ENCODE measurements at regions not wholly inside any gene's neighbourhood (a gene's known extent, or its start where the extent isn't known, plus 50 kb on each side); places are given as distances from the start of the nearest gene placed in this dataset.
A peak's percentile ranks its signal among the peaks of the same experiment; 100 is the strongest.
"Not testable (repeated sequence)": the region's sequence is repeated elsewhere in the genome, so short reads cannot be mapped to it uniquely, and the experiment has no call there.

GRCh38 chr16:63415014-63415413 is 1378.8 kb upstream of the CDH8 start:
- ChIA-PET CTCF (interaction anchor here (0.6 kb wide), 1 partner anchor 8 kb away, joined by 5 read pairs; no protein-coding TSS in a partner anchor), POLR2A (no interaction called here)
- ATAC-seq (no peak), DNase-seq (no peak)
- Mint-ChIP-seq H3K27ac (no peak overlapping the region), H3K36me3 (ENCODE audit: low read depth) (no peaks in the 10 kb centered on the region), H3K4me1 (no peaks in the 10 kb centered on the region), H3K27me3 (no peaks in the 10 kb centered on the region), H3K9me3 (ENCODE audit: low read depth) (peaks cover 15% of the 10 kb centered on the region), H3K4me3 (no peak overlapping the region)
- intact Hi-C loops (cut with DNase I, micrococcal nuclease), result no loop called here

- ATAC-seq, result no peak
- H3K27me3 Mint-ChIP-seq, result no peaks in the 10 kb centered on the region
- peaks cover 11% of the 10 kb centered on the region for H3K9me3 Mint-ChIP-seq (ENCODE audit: low read depth)
- no peak for DNase-seq
- POLR2A ChIA-PET, result no interaction called here
- CTCF ChIA-PET, result no interaction called here
- H3K4me3 Mint-ChIP-seq, result no peak overlapping the region
- no peak overlapping the region for H3K27ac Mint-ChIP-seq
- H3K4me1 Mint-ChIP-seq, result no peaks in the 10 kb centered on the region
- no peaks in the 10 kb centered on the region for H3K36me3 Mint-ChIP-seq (ENCODE audit: low read depth)
- intact Hi-C loops (cut with DNase I, micrococcal nuclease), result no loop called here
Measured at GRCh38 chr16:63410594-63410993, 1374.4 kb upstream of the CDH8 start.

GRCh38 chr16:63403792-63404191 is 1367.6 kb upstream of the CDH8 start:
- Mint-ChIP-seq H3K4me1 (no peaks in the 10 kb centered on the region), H3K4me3 (no peak overlapping the region), H3K27ac (no peak overlapping the region), H3K27me3 (no peaks in the 10 kb centered on the region), H3K9me3 (ENCODE audit: low read depth) (peaks cover 14% of the 10 kb centered on the region), H3K36me3 (ENCODE audit: low read depth) (no peaks in the 10 kb centered on the region)
- ChIA-PET POLR2A (no interaction called here), CTCF (no interaction called here)
- ATAC-seq, result no peak
- intact Hi-C loops (cut with DNase I, micrococcal nuclease), result no loop called here
- no peak for DNase-seq

GRCh38 chr16:63388277-63388676 is 1352.0 kb upstream of the CDH8 start:
- H3K27me3 Mint-ChIP-seq; H3K27ac Mint-ChIP-seq; H3K4me1 Mint-ChIP-seq; intact Hi-C loops (cut with DNase I, micrococcal nuclease); ATAC-seq; CTCF ChIA-PET; DNase-seq; POLR2A ChIA-PET; H3K36me3 Mint-ChIP-seq (ENCODE audit: low read depth); H3K4me3 Mint-ChIP-seq; H3K9me3 Mint-ChIP-seq (ENCODE audit: low read depth): not testable (repeated sequence)

GRCh38 chr16:63385714-63386432 is 1349.6 kb upstream of the CDH8 start:
- ChIA-PET CTCF (no interaction called here), POLR2A (no interaction called here)
- Mint-ChIP-seq H3K36me3 (ENCODE audit: low read depth) (no peaks in the 10 kb centered on the region), H3K4me3 (no peak overlapping the region), H3K27ac (no peak overlapping the region), H3K27me3 (no peaks in the 10 kb centered on the region), H3K9me3 (ENCODE audit: low read depth) (peaks cover 6% of the 10 kb centered on the region), H3K4me1 (no peaks in the 10 kb centered on the region)
- intact Hi-C loops (cut with DNase I, micrococcal nuclease), result no loop called here
- DNase-seq (no peak), ATAC-seq (no peak)

- DNase-seq (no peak), ATAC-seq (no peak)
- Mint-ChIP-seq H3K4me1 (no peaks in the 10 kb centered on the region), H3K36me3 (ENCODE audit: low read depth) (no peaks in the 10 kb centered on the region), H3K9me3 (ENCODE audit: low read depth) (peaks cover 25% of the 10 kb centered on the region), H3K4me3 (no peak overlapping the region), H3K27ac (no peak overlapping the region), H3K27me3 (no peaks in the 10 kb centered on the region)
- CTCF ChIA-PET, result no interaction called here
- intact Hi-C loops (cut with DNase I, micrococcal nuclease), result no loop called here
- POLR2A ChIA-PET, result no interaction called here
Measured at GRCh38 chr16:63373744-63374143, 1337.5 kb upstream of the CDH8 start.

- no peak for ATAC-seq
Measured at GRCh38 chr16:63372815-63373214, 1336.6 kb upstream of the CDH8 start.

GRCh38 chr16:63372283-63372682 is 1336.0 kb upstream of the CDH8 start:
- DNase-seq (no peak), ATAC-seq (no peak)
- Mint-ChIP-seq H3K9me3 (ENCODE audit: low read depth) (peaks cover 22% of the 10 kb centered on the region), H3K27me3 (no peaks in the 10 kb centered on the region), H3K4me3 (no peak overlapping the region), H3K4me1 (no peaks in the 10 kb centered on the region), H3K27ac (no peak overlapping the region), H3K36me3 (ENCODE audit: low read depth) (no peaks in the 10 kb centered on the region)
- ChIA-PET POLR2A (no interaction called here), CTCF (no interaction called here)
- intact Hi-C loops (cut with DNase I, micrococcal nuclease), result no loop called here

More at GRCh38 chr16:63372815-63373214, 1336.6 kb upstream of the CDH8 start:
- Mint-ChIP-seq H3K4me3 (no peak overlapping the region), H3K27ac (no peak overlapping the region), H3K36me3 (ENCODE audit: low read depth) (no peaks in the 10 kb centered on the region), H3K4me1 (no peaks in the 10 kb centered on the region), H3K9me3 (ENCODE audit: low read depth) (peaks cover 25% of the 10 kb centered on the region), H3K27me3 (no peaks in the 10 kb centered on the region)
- no peak for DNase-seq
- intact Hi-C loops (cut with DNase I, micrococcal nuclease), result no loop called here
- ChIA-PET CTCF (no interaction called here), POLR2A (no interaction called here)

- no peaks in the 10 kb centered on the region for H3K4me1 Mint-ChIP-seq
- ATAC-seq (no peak), DNase-seq (no peak)
- H3K27me3 Mint-ChIP-seq, result no peaks in the 10 kb centered on the region
- ChIA-PET CTCF (no interaction called here), POLR2A (no interaction called here)
- no peak overlapping the region for H3K27ac Mint-ChIP-seq
- intact Hi-C loops (cut with DNase I, micrococcal nuclease), result no loop called here
- no peaks in the 10 kb centered on the region for H3K36me3 Mint-ChIP-seq (ENCODE audit: low read depth)
- no peak overlapping the region for H3K4me3 Mint-ChIP-seq
- H3K9me3 Mint-ChIP-seq (ENCODE audit: low read depth), result peaks cover 5% of the 10 kb centered on the region
Measured at GRCh38 chr16:63365649-63366304, 1329.5 kb upstream of the CDH8 start.

GRCh38 chr16:63363738-63364137 is 1327.5 kb upstream of the CDH8 start:
- POLR2A ChIA-PET, result no interaction called here
- no peak for ATAC-seq

GRCh38 chr16:63361032-63361624 is 1324.9 kb upstream of the CDH8 start:
- ATAC-seq, result no peak
- ChIA-PET POLR2A (no interaction called here), CTCF (interaction anchor here (1.1 kb wide), 1 partner anchor 37 kb away, joined by 3 read pairs; no protein-coding TSS in a partner anchor)
- no peaks in the 10 kb centered on the region for H3K4me1 Mint-ChIP-seq
- peak; percentile 3 for DNase-seq
- intact Hi-C loops (cut with DNase I, micrococcal nuclease), result loop anchor here (1.0 to 5.0 kb wide), 3 partner anchors 691 to 1757 kb away; no protein-coding TSS in a partner anchor
- no peaks in the 10 kb centered on the region for H3K27me3 Mint-ChIP-seq
- H3K4me3 Mint-ChIP-seq, result no peak overlapping the region
- H3K9me3 Mint-ChIP-seq (ENCODE audit: low read depth), result peaks cover 3% of the 10 kb centered on the region
- H3K36me3 Mint-ChIP-seq (ENCODE audit: low read depth), result no peaks in the 10 kb centered on the region
- no peak overlapping the region for H3K27ac Mint-ChIP-seq

More at GRCh38 chr16:63363738-63364137, 1327.5 kb upstream of the CDH8 start:
- H3K27ac Mint-ChIP-seq, result no peak overlapping the region
- H3K4me1 Mint-ChIP-seq, result no peaks in the 10 kb centered on the region
- DNase-seq, result no peak
- peaks cover 3% of the 10 kb centered on the region for H3K9me3 Mint-ChIP-seq (ENCODE audit: low read depth)
- H3K36me3 Mint-ChIP-seq (ENCODE audit: low read depth), result no peaks in the 10 kb centered on the region
- CTCF ChIA-PET, result no interaction called here
- H3K4me3 Mint-ChIP-seq, result no peak overlapping the region
- intact Hi-C loops (cut with DNase I, micrococcal nuclease), result loop anchor here (5.0 kb wide), 2 partner anchors 689 to 1754 kb away; no protein-coding TSS in a partner anchor
- no peaks in the 10 kb centered on the region for H3K27me3 Mint-ChIP-seq

- intact Hi-C loops (cut with DNase I, micrococcal nuclease), result no loop called here
Measured at GRCh38 chr16:63349961-63350360, 1313.7 kb upstream of the CDH8 start.

More at GRCh38 chr16:63349961-63350360, 1313.7 kb upstream of the CDH8 start:
- Mint-ChIP-seq H3K27me3 (no peaks in the 10 kb centered on the region), H3K4me3 (no peak overlapping the region), H3K36me3 (ENCODE audit: low read depth) (no peaks in the 10 kb centered on the region), H3K4me1 (no peaks in the 10 kb centered on the region), H3K27ac (no peak overlapping the region), H3K9me3 (ENCODE audit: low read depth) (peaks cover 8% of the 10 kb centered on the region)
- ATAC-seq (no peak), DNase-seq (no peak)
- ChIA-PET CTCF (interaction anchor here (0.6 kb wide), 1 partner anchor 1398 kb away, joined by 3 read pairs; no protein-coding TSS in a partner anchor), POLR2A (no interaction called here)
